Mesodermal cell (in vitro differentiated cells): ENCODE measurements at regions not wholly inside any gene's neighbourhood (a gene's known extent, or its start where the extent isn't known, plus 50 kb on each side); places are given as distances from the start of the nearest gene placed in this dataset.

Experiments
- H3K27ac ChIP-seq: 2 replicates; pipeline ENCODE4 v1.7.0; 2013; ENCODE audit warnings: mild to moderate bottlenecking, low read depth, low read length, moderate library complexity; ENCODE audit not compliant: severe bottlenecking
- H3K36me3 ChIP-seq: 2 replicates; pipeline ENCODE4 v1.7.1; 2013; ENCODE audit warnings: mild to moderate bottlenecking, low read length, moderate library complexity; ENCODE audit not compliant: control insufficient read depth, insufficient read depth
- H3K4me1 ChIP-seq: one replicate; pipeline ENCODE4 v1.7.1; 2013; ENCODE audit warnings: mild to moderate bottlenecking, low read length; ENCODE audit not compliant: insufficient read depth, control insufficient read depth, poor library complexity, severe bottlenecking
- H3K4me3 ChIP-seq: 2 replicates; pipeline ENCODE4 v1.7.0; 2013; ENCODE audit warnings: low read length, control low read depth, mild to moderate bottlenecking; ENCODE audit not compliant: insufficient read depth, poor library complexity, severe bottlenecking; ENCODE audit errors: extremely low read depth
- H3K9me3 ChIP-seq: 2 replicates; pipeline ENCODE4 v1.7.1; 2013; ENCODE audit warnings: mild to moderate bottlenecking, low read length, moderate library complexity; ENCODE audit not compliant: control insufficient read depth
- WGBS, 2 experiments: methylation state at CpG; one replicate each; pipeline ENCODE4 v1.1.5; 2013; ENCODE audit warnings: missing lambda C conversion rate in 2 of 2; ENCODE audit not compliant: insufficient coverage in 2 of 2; 5-methylcytosine and 5-hydroxymethylcytosine counted together

DNA sequence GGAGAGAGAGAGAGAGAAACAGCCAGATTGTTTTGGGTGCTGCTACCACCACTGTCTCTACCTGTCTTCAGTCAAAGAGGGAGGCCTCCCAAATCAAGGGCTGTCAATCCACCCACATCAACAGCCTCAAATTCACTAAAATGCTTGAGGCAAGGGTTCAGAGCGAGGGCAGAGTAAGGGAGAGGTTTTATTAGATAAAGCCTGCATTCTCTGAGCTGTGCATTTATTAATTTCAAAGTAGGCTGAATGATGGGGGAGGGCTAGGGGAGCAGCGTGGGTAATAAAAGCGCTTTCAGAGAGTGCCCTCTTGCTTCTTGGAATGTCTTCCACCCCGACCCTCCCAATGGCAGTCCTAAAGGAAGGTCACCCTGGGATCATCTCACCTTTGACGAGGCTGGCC lies 636.5 kb upstream of the TBX3 start:
- H3K4me3 ChIP-seq, result no peak overlapping the region
- H3K36me3 ChIP-seq, result no peaks in the 10 kb centered on the region
- peaks cover 14% of the 10 kb centered on the region for H3K4me1 ChIP-seq
- 91 to 92% methylated on average over 4 of the region's 5 CpGs for WGBS, 2 experiments
- no peak overlapping the region for H3K27ac ChIP-seq
- no peaks in the 10 kb centered on the region for H3K9me3 ChIP-seq

- 94 to 96% methylated on average over 6 to 7 of the region's 8 CpGs for WGBS, 2 experiments
Measured at GRCh38 chr12:115319446-115320040, 635.6 kb upstream of the TBX3 start.

GRCh38 chr12:115313929-115314328 lies 630.0 kb upstream of the TBX3 start:
- WGBS, 2 experiments, result 61 to 83% methylated on average over 1 to 2 of the region's 2 CpGs
- no peaks in the 10 kb centered on the region for H3K36me3 ChIP-seq
- H3K27ac ChIP-seq, result no peak overlapping the region
- no peaks in the 10 kb centered on the region for H3K4me1 ChIP-seq
- H3K9me3 ChIP-seq, result no peaks in the 10 kb centered on the region
- H3K4me3 ChIP-seq, result no peak overlapping the region

More at GRCh38 chr12:115319446-115320040, 635.6 kb upstream of the TBX3 start:
- no peak overlapping the region for H3K27ac ChIP-seq
- H3K4me3 ChIP-seq, result no peak overlapping the region
- peaks cover 14% of the 10 kb centered on the region for H3K4me1 ChIP-seq
- no peaks in the 10 kb centered on the region for H3K9me3 ChIP-seq
- no peaks in the 10 kb centered on the region for H3K36me3 ChIP-seq

DNA sequence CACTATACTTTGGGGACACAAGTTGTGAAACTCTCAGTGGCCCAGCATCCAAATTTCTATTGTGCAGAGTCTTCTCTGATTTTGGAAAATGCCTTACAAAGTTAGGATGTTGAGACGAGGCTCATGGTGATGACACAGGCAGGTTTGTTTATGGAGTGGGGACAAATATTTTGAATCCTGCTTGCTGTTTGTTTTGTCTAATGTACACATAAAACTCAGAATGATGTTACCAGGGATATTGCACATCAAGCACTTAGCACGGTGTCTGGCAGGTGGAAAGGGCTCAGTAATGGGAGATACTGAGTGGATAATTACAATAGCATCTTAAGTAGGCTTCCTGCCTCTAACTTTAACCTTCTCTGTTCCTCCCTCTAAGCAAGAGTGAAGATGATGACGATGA lies 628.9 kb upstream of the TBX3 start:
- H3K4me3 ChIP-seq, result no peak overlapping the region
- H3K36me3 ChIP-seq, result no peaks in the 10 kb centered on the region
- 100% methylated on average over 1 of the region's 3 CpGs; no CpG with 5 or more reads in 1 of the 2 experiments for WGBS, 2 experiments
- H3K9me3 ChIP-seq, result no peaks in the 10 kb centered on the region
- H3K27ac ChIP-seq, result no peak overlapping the region
- no peaks in the 10 kb centered on the region for H3K4me1 ChIP-seq

GRCh38 chr12:115311875-115312274 lies 627.9 kb upstream of the TBX3 start:
- 100% methylated on average over 1 of the region's 4 CpGs; no CpG with 5 or more reads in 1 of the 2 experiments for WGBS, 2 experiments
- Histone ChIP-seq H3K4me3 (no peak overlapping the region), H3K4me1 (no peaks in the 10 kb centered on the region), H3K9me3 (no peaks in the 10 kb centered on the region), H3K36me3 (no peaks in the 10 kb centered on the region), H3K27ac (no peak overlapping the region)

DNA sequence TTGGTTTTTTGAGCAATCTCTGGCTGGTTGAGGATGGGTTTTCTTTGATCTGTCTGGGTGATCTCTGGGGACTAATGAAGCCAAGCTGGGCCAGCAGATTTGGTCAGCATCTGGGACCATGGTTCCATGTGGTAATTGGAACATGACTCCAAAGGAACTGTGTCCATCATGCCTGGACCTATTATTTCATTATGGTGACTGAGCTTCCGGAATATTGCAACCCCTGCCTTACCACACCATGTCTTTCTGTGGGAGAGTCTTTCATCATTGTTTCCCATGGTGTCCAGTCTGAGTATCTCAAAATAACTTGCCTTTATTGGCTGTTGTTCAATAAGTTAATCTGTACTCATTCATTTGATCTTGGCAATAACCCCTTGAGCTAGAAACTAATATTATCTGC lies 624.9 kb upstream of the TBX3 start:
- Histone ChIP-seq H3K9me3 (no peaks in the 10 kb centered on the region), H3K36me3 (no peaks in the 10 kb centered on the region), H3K4me1 (no peaks in the 10 kb centered on the region), H3K27ac (no peak overlapping the region), H3K4me3 (no peak overlapping the region)
- no CpG with 5 or more reads among the region's 1 CpG for WGBS, 2 experiments

DNA sequence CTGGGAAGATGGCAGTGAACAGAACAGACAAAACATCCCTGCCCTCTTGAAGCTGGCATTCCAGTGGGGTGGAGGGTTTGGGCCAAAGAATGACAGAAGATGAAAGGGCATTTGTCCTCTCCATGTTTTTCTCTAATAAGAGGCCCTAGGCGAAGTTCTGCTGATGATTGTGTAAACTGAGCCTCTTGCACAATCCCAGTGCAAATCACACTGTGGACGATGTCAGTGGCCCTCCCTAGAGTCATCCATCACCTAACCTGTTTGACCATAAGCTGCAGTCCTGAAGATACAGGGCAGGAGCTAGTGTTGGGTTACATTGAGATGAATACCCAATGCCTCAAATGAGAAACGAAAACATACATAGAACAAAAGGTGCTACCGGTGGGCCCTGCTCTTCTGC lies 622.4 kb upstream of the TBX3 start:
- H3K4me3 ChIP-seq, result no peak overlapping the region
- H3K9me3 ChIP-seq, result no peaks in the 10 kb centered on the region
- H3K36me3 ChIP-seq, result no peaks in the 10 kb centered on the region
- no peak overlapping the region for H3K27ac ChIP-seq
- WGBS, 2 experiments, result 71 to 82% methylated on average over 1 to 3 of the region's 4 CpGs
- no peaks in the 10 kb centered on the region for H3K4me1 ChIP-seq

GRCh38 chr12:115305867-115306266 lies 621.9 kb upstream of the TBX3 start:
- H3K4me3 ChIP-seq, result no peak overlapping the region
- H3K9me3 ChIP-seq, result no peaks in the 10 kb centered on the region
- H3K36me3 ChIP-seq, result no peaks in the 10 kb centered on the region
- H3K4me1 ChIP-seq, result no peaks in the 10 kb centered on the region
- H3K27ac ChIP-seq, result no peak overlapping the region
- 80 to 100% methylated on average over 1 of the region's 3 CpGs for WGBS, 2 experiments

DNA sequence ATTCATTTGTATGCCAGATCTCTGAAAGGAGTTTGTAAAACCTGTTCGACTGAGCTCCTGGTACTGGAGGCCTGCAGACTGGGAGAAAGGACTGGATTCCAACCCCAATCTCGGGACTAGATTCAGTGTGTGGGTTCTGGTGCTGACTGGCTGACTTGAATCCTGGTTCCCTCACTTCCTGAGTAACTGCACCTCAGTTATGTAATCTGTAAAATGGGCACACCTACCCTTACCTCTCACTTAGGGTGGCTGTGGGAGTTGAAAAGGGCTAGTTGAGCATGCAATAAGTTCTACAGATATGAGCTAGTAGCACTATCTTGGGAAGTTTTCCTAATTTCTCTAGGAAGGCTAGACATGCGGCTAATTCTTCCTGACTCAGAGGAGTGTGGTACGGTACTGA lies 621.3 kb upstream of the TBX3 start:
- 75 to 98% methylated on average over 4 of the region's 4 CpGs for WGBS, 2 experiments
- Histone ChIP-seq H3K4me3 (no peak overlapping the region), H3K9me3 (no peaks in the 10 kb centered on the region), H3K4me1 (no peaks in the 10 kb centered on the region), H3K27ac (no peak overlapping the region), H3K36me3 (no peaks in the 10 kb centered on the region)

GRCh38 chr12:115303723-115304309 lies 619.8 kb upstream of the TBX3 start:
- WGBS, 2 experiments, result 64 to 85% methylated on average over 2 to 3 of the region's 4 CpGs
- Histone ChIP-seq H3K4me3 (no peak overlapping the region), H3K36me3 (no peaks in the 10 kb centered on the region), H3K9me3 (no peaks in the 10 kb centered on the region), H3K27ac (no peak overlapping the region), H3K4me1 (no peaks in the 10 kb centered on the region)

GRCh38 chr12:115297445-115297844 lies 613.5 kb upstream of the TBX3 start:
- H3K4me1 ChIP-seq, result peaks cover 14% of the 10 kb centered on the region
- H3K4me3 ChIP-seq, result no peak overlapping the region
- 91 to 100% methylated on average over 2 of the region's 2 CpGs for WGBS, 2 experiments
- H3K9me3 ChIP-seq, result no peaks in the 10 kb centered on the region
- no peak overlapping the region for H3K27ac ChIP-seq
- H3K36me3 ChIP-seq, result no peaks in the 10 kb centered on the region
